Keratinocyte (primary cell): ENCODE measurements at regions not wholly inside any gene's neighbourhood (a gene's known extent, or its start where the extent isn't known, plus 50 kb on each side); places are given as distances from the start of the nearest gene placed in this dataset.

Experiments used
- DNase-seq: peaks from one replicate; pipeline ENCODE4 v3.0.0-alpha.2; 2011; ENCODE audit warnings: low read depth, missing footprints, low spot score
- FAIRE-seq: peaks from 2 replicates; lab custom pipeline; 2011; peaks lifted over from hg19 to GRCh38; lab: Jason Lieb, UNC
- H2AFZ ChIP-seq: 2 replicates; pipeline ENCODE4 v1.6.0; 2012; ENCODE audit warnings: low read length, control low read depth, inconsistent platforms; ENCODE audit not compliant: control insufficient read depth
- H3K27ac ChIP-seq: 2 replicates; pipeline ENCODE4 v1.5.1; 2011; ENCODE audit warnings: low read length; ENCODE audit not compliant: control insufficient read depth, insufficient read depth
- H3K27me3 ChIP-seq: 3 replicates; pipeline ENCODE4 v1.6.0; 2011; ENCODE audit warnings: low read length; ENCODE audit not compliant: control insufficient read depth, insufficient read depth; ENCODE audit errors: extremely low read depth
- H3K36me3 ChIP-seq, 2 experiments: 2 replicates in 1 of 2; 3 replicates in 1 of 2; pipeline ENCODE4 v1.5.1; 2011; ENCODE audit warnings: low read length in 2 of 2, mild to moderate bottlenecking in 1 of 2; ENCODE audit not compliant: control insufficient read depth in 2 of 2, insufficient read depth in 2 of 2; ENCODE audit errors: extremely low read depth in 1 of 2
- H3K4me1 ChIP-seq: 3 replicates; pipeline ENCODE4 v1.5.1; 2011; ENCODE audit warnings: low read length; ENCODE audit not compliant: control insufficient read depth, insufficient read depth; ENCODE audit errors: extremely low read depth
- H3K4me2 ChIP-seq: 3 replicates; pipeline ENCODE4 v1.6.0; 2011; ENCODE audit warnings: low read depth, low read length; ENCODE audit not compliant: control insufficient read depth, insufficient read depth; ENCODE audit errors: extremely low read depth
- H3K4me3 ChIP-seq, 3 experiments: fragments of 200-600 bp in 1 of 3; sonication (generic) in 1 of 3; 2 replicates in 2 of 3; 3 replicates in 1 of 3; pipeline ENCODE4 v1.5.1; 2011 to 2016; ENCODE audit warnings: low read length in 3 of 3, mild to moderate bottlenecking in 3 of 3, control low read depth in 2 of 3, inconsistent platforms in 1 of 3, low read depth in 1 of 3, mixed read lengths in 1 of 3, mixed run types in 1 of 3, moderate library complexity in 1 of 3; ENCODE audit not compliant: control insufficient read depth in 2 of 3, insufficient read depth in 2 of 3; ENCODE audit errors: extremely low read depth in 1 of 3
- H3K79me2 ChIP-seq: 2 replicates; pipeline ENCODE4 v1.6.0; 2012; ENCODE audit warnings: low read length; ENCODE audit not compliant: control insufficient read depth, insufficient read depth
- H3K9ac ChIP-seq: 3 replicates; pipeline ENCODE4 v1.6.0; 2011; ENCODE audit warnings: low read length; ENCODE audit not compliant: control insufficient read depth, insufficient read depth; ENCODE audit errors: extremely low read depth
- H3K9me1 ChIP-seq: 3 replicates; pipeline ENCODE4 v1.6.0; 2011; ENCODE audit warnings: low read length; ENCODE audit not compliant: control insufficient read depth, insufficient read depth; ENCODE audit errors: extremely low read depth
- H3K9me3 ChIP-seq: 2 replicates; pipeline ENCODE4 v1.5.1; 2012; ENCODE audit warnings: low read depth, low read length; ENCODE audit not compliant: control insufficient read depth
- H4K20me1 ChIP-seq: 3 replicates; pipeline ENCODE4 v1.6.0; 2011; ENCODE audit warnings: low read length; ENCODE audit not compliant: control insufficient read depth, insufficient read depth; ENCODE audit errors: extremely low read depth
- CTCF ChIP-seq, 3 experiments: IDR thresholded peaks in 1 of 3; conservative IDR thresholded peaks in 1 of 3; optimal IDR thresholded peaks in 1 of 3; 2 replicates in 2 of 3; 3 replicates in 1 of 3; pipeline versions ENCODE3 to v1.5.1; 2011; ENCODE audit warnings: low read length in 3 of 3, mild to moderate bottlenecking in 3 of 3, moderate library complexity in 2 of 3, control low read depth in 1 of 3, inconsistent platforms in 1 of 3; ENCODE audit not compliant: insufficient read depth in 2 of 3; ENCODE audit errors: extremely low read depth in 1 of 3
- EZH2 ChIP-seq: IDR thresholded peaks from one replicate; pipeline ENCODE4 v1.6.1; 2012; ENCODE audit warnings: inconsistent platforms, mild to moderate bottlenecking, low read length, moderate library complexity
- dilution Hi-C: fragments of 300-500 bp; cut with MboI; formaldehyde crosslinking; loops from one replicate; pipeline ENCODE4 v1.7.0; 2020; ENCODE audit warnings: low sequenced_read_pairs; ENCODE audit not compliant: extremely low pct_ligation_motif_present

- TF ChIP-seq EZH2 (no peak), CTCF (optimal IDR thresholded peaks at IDR 0.05 in 1 of 3, IDR thresholded peaks at IDR 0.05 in 1 of 3, conservative IDR thresholded peaks at IDR 0.05 in 1 of 3; ENCODE audit: extremely low read depth in 1 of 3, insufficient read depth in 2 of 3, low read length in 3 of 3) (peak; percentile 2 to 38 (median 28))
- Histone ChIP-seq H4K20me1 (no peaks in the 10 kb centered on the region), H3K4me1 (peaks cover 3% of the 10 kb centered on the region), H3K9me3 (no peaks in the 10 kb centered on the region), H3K27me3 (no peaks in the 10 kb centered on the region), H3K4me2 (no peak overlapping the region), H3K4me3 (no peak overlapping the region), H3K9me1 (no peaks in the 10 kb centered on the region), H3K36me3 (no peaks in the 10 kb centered on the region), H3K79me2 (no peaks in the 10 kb centered on the region), H3K27ac (no peak overlapping the region), H2AFZ (no peak overlapping the region), H3K9ac (no peak overlapping the region)
- dilution Hi-C loops = no loop called here
- DNase-seq = no peak
- no peak for FAIRE-seq
Observed at GRCh38 chr2:9737053-9737875, 106.0 kb upstream of the TAF1B start.

GRCh38 chr2:9738062-9738461 is 105.2 kb upstream of the TAF1B start:
- no peak overlapping the region for H3K27ac ChIP-seq
- no peak overlapping the region for H2AFZ ChIP-seq
- H3K4me3 ChIP-seq = no peak overlapping the region
- FAIRE-seq (no peak), DNase-seq (no peak)
- H3K36me3 ChIP-seq = no peaks in the 10 kb centered on the region
- no peaks in the 10 kb centered on the region for H3K79me2 ChIP-seq
- H3K9ac ChIP-seq = no peak overlapping the region
- no peaks in the 10 kb centered on the region for H3K9me1 ChIP-seq
- no peaks in the 10 kb centered on the region for H4K20me1 ChIP-seq
- TF ChIP-seq EZH2 = no peak
- no peak for TF ChIP-seq CTCF (optimal IDR thresholded peaks at IDR 0.05 in 1 of 3, IDR thresholded peaks at IDR 0.05 in 1 of 3, conservative IDR thresholded peaks at IDR 0.05 in 1 of 3; ENCODE audit: extremely low read depth in 1 of 3, insufficient read depth in 2 of 3, low read length in 3 of 3)
- no peaks in the 10 kb centered on the region for H3K9me3 ChIP-seq
- dilution Hi-C loops = no loop called here
- peaks cover 3% of the 10 kb centered on the region for H3K4me1 ChIP-seq
- no peaks in the 10 kb centered on the region for H3K27me3 ChIP-seq
- H3K4me2 ChIP-seq = no peak overlapping the region
